GM21737 (cell line): ENCODE measurements at regions not wholly inside any gene's neighbourhood (a gene's known extent, or its start where the extent isn't known, plus 50 kb on each side); places are given as distances from the start of the nearest gene placed in this dataset.

Experiments
- ATAC-seq: cut with Tn5 transposase; IDR thresholded peaks from one replicate; pipeline ENCODE4 v1.9.1; 2021; ENCODE audit warnings: mild to moderate bottlenecking, moderate library complexity; ENCODE audit not compliant: unreplicated experiment

- ATAC-seq = no peak
Measured at GRCh38 chr5:158172005-158172404, 313.1 kb upstream of the CLINT1 start.

DNA sequence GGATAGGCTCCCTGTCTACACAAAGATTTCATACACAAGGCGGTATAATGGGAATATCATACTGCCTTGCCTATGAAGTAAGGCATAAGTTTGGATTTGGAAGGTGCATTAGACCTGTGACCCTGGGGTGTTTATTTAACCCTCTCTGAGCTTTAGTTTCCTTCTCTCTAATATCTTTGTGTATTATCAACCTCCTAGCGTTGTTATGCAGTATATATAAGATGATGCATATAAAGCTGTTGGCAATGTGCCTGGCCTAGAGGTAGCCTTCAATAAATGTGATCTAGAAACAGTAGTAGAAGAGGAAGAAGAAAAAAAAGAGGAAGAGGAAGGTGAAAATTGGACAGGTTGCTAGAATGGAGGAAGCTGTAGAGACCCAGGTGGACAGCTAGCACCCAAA is 311.6 kb upstream of the CLINT1 start:
- ATAC-seq = no peak

- no peak for ATAC-seq
Measured at GRCh38 chr5:158170060-158170459, 311.1 kb upstream of the CLINT1 start.

DNA sequence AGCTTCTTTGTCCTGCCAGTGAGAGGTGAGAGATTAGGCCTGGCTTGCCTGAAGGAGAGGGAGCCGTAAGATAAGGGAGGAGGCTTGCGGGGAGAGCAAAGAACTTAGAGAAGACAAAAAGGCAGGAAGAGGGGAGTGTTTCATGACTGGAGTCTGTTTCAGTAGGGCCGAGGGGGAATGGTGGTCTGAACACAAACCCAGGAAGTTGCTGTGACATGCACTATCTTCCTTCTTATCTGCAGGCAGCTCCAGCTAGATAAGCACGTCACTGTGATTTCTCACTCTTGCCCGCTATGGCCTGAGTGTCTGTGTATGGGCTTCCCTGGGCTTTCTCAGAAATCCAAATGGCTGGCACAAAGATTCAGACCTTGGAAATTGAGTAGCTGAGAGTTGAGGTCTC is 307.5 kb upstream of the CLINT1 start:
- ATAC-seq = no peak

DNA sequence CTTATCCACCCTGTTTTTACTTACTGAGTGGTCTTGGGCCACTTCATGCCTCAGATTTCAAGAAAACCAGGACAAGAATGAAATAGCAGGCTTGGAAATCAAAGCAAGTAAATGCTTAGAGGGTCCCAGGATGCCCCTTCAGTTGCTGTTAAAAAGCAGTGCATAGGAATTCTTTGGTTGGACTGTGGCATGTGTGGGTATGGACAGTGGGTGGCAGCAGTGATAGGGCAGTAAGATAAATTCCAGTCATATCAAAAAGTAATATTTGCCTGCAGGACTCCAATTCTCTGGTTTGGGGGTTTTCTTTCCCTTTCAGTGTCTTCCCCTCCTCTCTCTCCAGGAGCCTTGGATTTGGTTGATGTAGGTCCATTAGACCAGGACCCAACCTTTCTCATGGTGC is 306.7 kb upstream of the CLINT1 start:
- no peak for ATAC-seq

- no peak for ATAC-seq
Measured at GRCh38 chr5:158164296-158165047, 305.5 kb upstream of the CLINT1 start.

DNA sequence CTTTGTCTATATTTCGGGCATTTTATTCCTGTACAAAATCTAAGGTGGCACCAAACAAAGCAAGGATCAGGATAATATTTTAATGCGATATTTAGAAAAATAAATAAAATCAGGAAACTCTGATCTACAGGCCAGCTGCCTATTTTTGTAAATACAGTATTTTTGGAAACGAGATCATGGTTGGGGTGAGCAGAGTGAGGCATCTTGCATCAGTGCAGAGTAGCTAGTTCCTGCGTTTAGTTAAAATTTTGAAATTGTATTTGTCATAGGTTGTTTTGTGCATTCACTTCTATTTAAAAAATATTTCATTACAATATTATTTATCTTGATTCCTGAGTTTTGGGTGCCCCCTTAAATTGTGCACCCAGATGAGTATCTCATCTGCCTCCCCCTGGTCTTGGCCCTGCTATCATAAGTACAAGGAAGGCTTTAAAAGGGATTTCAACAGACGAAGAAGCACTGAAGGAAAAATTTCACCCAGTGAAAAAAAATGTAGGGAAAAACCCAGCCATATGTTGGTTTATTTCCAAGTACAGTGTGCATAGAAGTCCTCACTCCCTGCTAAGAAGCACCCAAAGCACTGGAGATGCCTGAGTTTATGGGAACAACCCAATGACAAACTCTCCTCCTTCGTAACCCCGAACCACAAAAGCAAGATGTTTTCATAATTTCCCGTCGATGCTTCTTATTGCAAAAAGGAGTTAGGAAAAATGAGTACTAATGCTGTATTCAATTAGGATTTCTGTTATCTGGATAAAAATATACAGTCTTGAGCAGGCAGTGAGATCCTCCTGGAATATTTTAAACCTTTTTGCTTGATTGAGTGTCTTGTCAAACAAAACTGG is 304.7 kb upstream of the CLINT1 start:
- ATAC-seq = no peak

- no peak for ATAC-seq
Measured at GRCh38 chr5:158162479-158163034, 303.6 kb upstream of the CLINT1 start.

- no peak for ATAC-seq
Measured at GRCh38 chr5:158162026-158162425, 303.1 kb upstream of the CLINT1 start.

GRCh38 chr5:158159621-158160020 is 300.7 kb upstream of the CLINT1 start:
- no peak for ATAC-seq

DNA sequence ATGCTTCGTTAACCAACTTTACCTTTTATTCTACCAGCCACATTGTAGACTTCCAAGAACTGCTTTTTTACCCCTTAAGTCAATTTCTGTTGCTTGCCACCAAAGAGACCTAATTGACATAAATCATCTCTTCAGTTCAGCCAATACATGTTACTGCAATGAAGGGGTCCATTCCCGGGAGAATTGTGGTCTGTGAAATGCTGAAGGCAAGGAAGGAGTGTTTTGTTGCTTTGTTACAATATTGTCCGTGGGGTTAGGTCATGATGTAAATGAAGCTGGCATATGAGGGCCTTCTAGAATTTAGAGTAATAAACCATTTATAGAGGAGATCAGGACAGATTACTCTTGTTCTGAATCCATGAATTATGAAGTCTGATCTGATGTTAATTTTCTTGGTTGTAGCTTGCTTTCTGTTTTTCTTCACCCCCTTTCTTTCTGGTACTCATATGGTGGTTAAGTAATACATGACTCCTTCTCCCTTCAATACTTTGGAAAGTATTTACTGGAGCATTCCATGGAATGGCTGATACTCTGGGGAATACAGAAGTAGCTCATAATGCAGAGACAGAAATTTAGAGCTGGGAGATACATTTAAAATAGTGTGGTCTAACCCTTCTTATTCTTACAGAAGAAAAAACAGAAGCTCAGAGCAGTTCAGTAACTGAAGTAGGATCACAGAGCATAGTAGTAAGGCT is 297.0 kb upstream of the CLINT1 start:
- no peak for ATAC-seq

- no peak for ATAC-seq
Measured at GRCh38 chr5:158155067-158155466, 296.1 kb upstream of the CLINT1 start.

DNA sequence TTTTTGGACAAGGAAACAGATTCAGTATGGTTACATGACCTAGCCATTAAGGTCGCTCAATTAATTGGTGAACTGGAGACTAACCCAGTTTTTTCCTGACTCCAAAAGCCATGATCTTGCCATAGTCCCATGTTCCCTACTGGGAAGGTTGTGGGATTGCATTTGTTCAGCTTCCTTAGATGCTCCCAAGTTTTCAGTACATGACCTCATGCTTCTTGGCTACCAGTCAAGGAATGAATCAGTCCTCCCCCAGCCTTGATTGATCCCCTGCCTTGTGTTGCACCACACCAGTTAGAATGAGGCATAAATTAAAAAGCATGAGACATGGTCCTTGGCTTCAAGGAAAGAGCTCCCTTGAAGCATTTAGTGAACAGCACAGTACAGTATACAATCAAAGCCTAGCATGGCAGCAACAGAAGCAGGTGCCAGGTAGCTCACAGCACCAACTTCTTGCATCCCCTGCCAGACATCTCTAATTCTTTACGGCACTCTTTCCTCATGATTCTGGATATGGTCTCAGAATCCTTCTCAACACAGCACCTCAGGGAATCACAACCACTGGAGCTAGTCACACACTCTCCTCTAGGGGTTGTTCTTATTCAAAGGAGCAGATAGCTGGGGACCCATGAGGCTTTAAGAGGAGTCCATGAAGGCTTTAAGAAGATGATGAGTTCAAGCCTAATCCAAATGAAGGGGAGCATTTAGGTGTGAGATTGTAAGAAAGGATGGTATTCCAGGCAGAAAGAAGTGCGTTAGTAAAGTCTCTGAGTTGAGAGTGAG is 295.5 kb upstream of the CLINT1 start:
- ATAC-seq = no peak

- ATAC-seq = no peak
Measured at GRCh38 chr5:158153508-158153907, 294.6 kb upstream of the CLINT1 start.

DNA sequence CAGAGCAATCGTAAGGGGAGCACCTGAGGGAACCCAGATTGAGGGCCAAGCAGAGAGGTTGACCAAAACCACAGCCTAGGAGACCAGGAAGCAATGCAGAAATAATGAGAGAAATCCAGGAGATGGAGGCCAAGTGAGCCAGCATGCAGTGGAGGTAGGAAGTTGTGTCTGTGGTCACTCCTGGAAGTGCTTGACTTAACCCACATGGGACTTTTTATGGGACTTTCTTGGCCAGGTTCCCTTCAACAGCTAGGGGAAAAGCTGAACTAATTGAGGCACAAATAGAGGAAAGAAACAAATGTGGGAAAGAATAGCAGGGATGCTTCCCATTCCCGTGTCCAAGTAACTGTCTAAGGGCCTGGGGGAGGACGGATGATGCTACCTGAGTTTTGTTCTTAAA is 293.2 kb upstream of the CLINT1 start:
- ATAC-seq = no peak

DNA sequence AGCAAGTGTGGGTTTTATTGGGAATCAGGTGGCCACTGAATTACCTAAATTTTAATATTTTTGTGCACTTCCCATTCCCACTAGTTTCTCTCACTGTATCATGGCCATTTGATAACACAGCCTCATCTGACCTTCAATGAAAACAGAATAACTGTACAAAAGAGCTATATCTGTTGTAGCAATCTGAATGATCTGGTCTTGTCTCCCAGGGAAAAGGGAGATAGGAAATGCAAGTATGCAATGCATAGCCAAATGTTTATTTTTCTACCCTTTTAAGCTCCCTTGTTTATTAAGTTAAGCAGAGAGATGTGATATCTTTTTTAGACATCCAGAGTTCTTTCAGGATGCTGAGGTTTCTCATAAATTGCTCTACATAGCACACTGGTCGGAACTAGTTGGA is 288.3 kb upstream of the CLINT1 start:
- ATAC-seq = no peak

- no peak for ATAC-seq
Measured at GRCh38 chr5:158145827-158146226, 286.9 kb upstream of the CLINT1 start.

GRCh38 chr5:158143081-158143480 is 284.1 kb upstream of the CLINT1 start:
- ATAC-seq = no peak

DNA sequence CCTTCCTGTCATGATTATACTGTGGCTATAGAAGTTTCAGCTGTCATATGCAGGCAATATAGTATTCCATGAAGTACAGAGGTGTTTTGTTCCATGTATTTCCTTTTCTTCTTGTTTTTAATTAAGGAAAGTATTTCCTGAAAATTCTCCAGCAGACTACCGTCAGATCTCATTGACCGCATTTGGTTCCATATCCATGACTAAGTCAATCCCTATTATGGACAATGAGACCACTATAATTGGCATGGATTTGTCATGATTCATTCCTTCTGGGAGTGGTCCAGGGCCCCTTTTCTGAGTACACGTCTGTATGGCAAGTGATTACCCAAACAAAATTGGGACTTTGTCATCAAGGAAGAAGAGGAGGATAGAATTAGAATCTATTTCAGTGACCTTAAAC is 283.2 kb upstream of the CLINT1 start:
- no peak for ATAC-seq

GRCh38 chr5:158140120-158140731 is 281.3 kb upstream of the CLINT1 start:
- no peak for ATAC-seq
